ENCODE measurements at regions not wholly inside any gene's neighbourhood (a gene's known extent, or its start where the extent isn't known, plus 50 kb on each side); places are given as distances from the start of the nearest gene placed in this dataset.
"Not testable (repeated sequence)": the region's sequence is repeated elsewhere in the genome, so short reads cannot be mapped to it uniquely, and the experiment has no call there.

- H3K9ac ChIP-seq (ENCODE audit: low read depth, low read length), result no peak overlapping the region
Measured at GRCh38 chr13:88718781-88719180, 1047.6 kb downstream of the SLITRK5 start.

GRCh38 chr13:88726075-88726474 lies 1054.9 kb downstream of the SLITRK5 start:
- Histone ChIP-seq H3K9ac (ENCODE audit: low read depth, low read length) (no peak overlapping the region), H3K36me3 (ENCODE audit: insufficient read depth, low read length) (no peaks in the 10 kb centered on the region), H3K9me3 (ENCODE audit: control insufficient read depth, insufficient read depth, low read length) (peaks cover 3% of the 10 kb centered on the region; the same call in 1 of the 2 replicates), H3K4me1 (ENCODE audit: insufficient read depth, low read length) (no peaks in the 10 kb centered on the region)

More at GRCh38 chr13:88718781-88719180, 1047.6 kb downstream of the SLITRK5 start:
- no peaks in the 10 kb centered on the region for H3K4me1 ChIP-seq (ENCODE audit: insufficient read depth, low read length)
- no peaks in the 10 kb centered on the region for H3K9me3 ChIP-seq (ENCODE audit: control insufficient read depth, insufficient read depth, low read length)
- H3K36me3 ChIP-seq (ENCODE audit: insufficient read depth, low read length), result no peaks in the 10 kb centered on the region

DNA sequence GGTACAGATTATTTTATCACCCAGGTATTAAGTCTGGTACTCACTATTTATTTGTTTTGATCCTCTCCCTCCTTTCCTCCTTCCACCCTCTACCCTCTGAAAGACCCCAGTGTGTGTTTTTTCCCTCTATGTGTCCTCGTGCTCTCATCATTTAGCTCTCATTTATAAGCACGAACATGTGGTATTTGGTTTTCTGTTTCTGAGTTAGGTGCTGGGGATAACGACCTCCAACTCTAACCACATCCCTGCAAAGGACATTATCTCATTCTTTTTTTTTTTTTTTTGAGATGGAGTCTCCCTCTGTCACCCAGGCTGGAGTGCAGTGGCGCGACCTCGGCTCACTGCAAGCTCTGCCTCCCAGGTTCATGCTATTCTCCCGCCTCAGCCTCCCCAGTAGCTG lies 1056.1 kb downstream of the SLITRK5 start:
- H3K4me1 ChIP-seq (ENCODE audit: insufficient read depth, low read length); H3K9ac ChIP-seq (ENCODE audit: low read depth, low read length); H3K9me3 ChIP-seq (ENCODE audit: control insufficient read depth, insufficient read depth, low read length); H3K36me3 ChIP-seq (ENCODE audit: insufficient read depth, low read length): not testable (repeated sequence)

- no peaks in the 10 kb centered on the region for H3K36me3 ChIP-seq (ENCODE audit: insufficient read depth, low read length)
- no peak overlapping the region for H3K9ac ChIP-seq (ENCODE audit: low read depth, low read length)
- H3K4me1 ChIP-seq (ENCODE audit: insufficient read depth, low read length), result no peaks in the 10 kb centered on the region
Measured at GRCh38 chr13:88729605-88730004, 1058.4 kb downstream of the SLITRK5 start.

DNA sequence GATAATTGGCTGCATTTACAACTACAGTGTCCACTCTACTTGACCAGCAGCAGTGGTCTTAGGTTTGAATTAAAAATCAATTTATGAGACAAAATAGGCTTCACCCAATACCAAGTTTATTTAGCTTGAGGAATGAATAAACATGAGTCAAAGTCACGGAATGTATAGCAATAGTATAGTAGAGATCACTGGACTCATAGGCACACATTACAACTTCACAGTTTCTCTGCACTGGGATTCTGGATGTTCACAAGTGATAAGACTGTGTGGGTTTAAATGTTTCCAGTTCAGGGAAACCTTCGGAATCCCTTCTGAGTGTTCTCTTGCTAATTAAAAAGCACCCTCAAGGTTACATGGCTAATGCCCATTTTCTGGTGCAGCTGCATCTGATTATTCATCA lies 1064.9 kb downstream of the SLITRK5 start:
- Histone ChIP-seq H3K4me1 (ENCODE audit: insufficient read depth, low read length) (no peaks in the 10 kb centered on the region), H3K9ac (ENCODE audit: low read depth, low read length) (no peak overlapping the region), H3K36me3 (ENCODE audit: insufficient read depth, low read length) (no peaks in the 10 kb centered on the region), H3K9me3 (ENCODE audit: control insufficient read depth, insufficient read depth, low read length) (no peaks in the 10 kb centered on the region)

More at GRCh38 chr13:88729605-88730004, 1058.4 kb downstream of the SLITRK5 start:
- peaks cover 3% of the 10 kb centered on the region; the same call in 1 of the 2 replicates for H3K9me3 ChIP-seq (ENCODE audit: control insufficient read depth, insufficient read depth, low read length)

DNA sequence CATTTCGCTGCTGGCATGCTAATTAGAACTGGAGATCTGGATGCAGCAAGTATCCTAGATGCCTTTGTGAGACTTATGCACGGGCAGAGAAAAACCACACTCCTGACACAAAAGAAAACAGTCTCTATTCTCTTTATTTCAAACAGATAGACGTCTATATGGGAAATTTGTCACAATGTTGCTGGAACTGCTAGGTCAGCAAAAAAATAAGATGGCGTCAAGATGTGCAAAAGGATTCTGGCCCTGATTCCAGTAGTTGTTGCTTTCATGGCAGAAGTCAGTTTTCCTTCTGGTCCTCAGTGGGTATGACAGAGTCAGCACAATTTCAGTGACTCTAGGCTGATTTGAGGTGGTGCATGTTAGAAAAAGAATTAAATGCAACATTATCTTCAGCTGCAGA lies 1068.0 kb downstream of the SLITRK5 start:
- H3K9me3 ChIP-seq (ENCODE audit: control insufficient read depth, insufficient read depth, low read length), result no peaks in the 10 kb centered on the region
- H3K36me3 ChIP-seq (ENCODE audit: insufficient read depth, low read length), result no peaks in the 10 kb centered on the region
- no peak overlapping the region for H3K9ac ChIP-seq (ENCODE audit: low read depth, low read length)
- no peaks in the 10 kb centered on the region for H3K4me1 ChIP-seq (ENCODE audit: insufficient read depth, low read length)

- Histone ChIP-seq H3K9me3 (ENCODE audit: control insufficient read depth, insufficient read depth, low read length) (no peaks in the 10 kb centered on the region), H3K9ac (ENCODE audit: low read depth, low read length) (no peak overlapping the region), H3K4me1 (ENCODE audit: insufficient read depth, low read length) (no peaks in the 10 kb centered on the region), H3K36me3 (ENCODE audit: insufficient read depth, low read length) (no peaks in the 10 kb centered on the region)
Measured at GRCh38 chr13:88744289-88744688, 1073.1 kb downstream of the SLITRK5 start.

- Histone ChIP-seq H3K9me3 (ENCODE audit: control insufficient read depth, insufficient read depth, low read length) (no peaks in the 10 kb centered on the region), H3K4me1 (ENCODE audit: insufficient read depth, low read length) (no peaks in the 10 kb centered on the region), H3K9ac (ENCODE audit: low read depth, low read length) (no peak overlapping the region), H3K36me3 (ENCODE audit: insufficient read depth, low read length) (no peaks in the 10 kb centered on the region)
Measured at GRCh38 chr13:88745011-88745410, 1073.8 kb downstream of the SLITRK5 start.

- H3K9ac ChIP-seq (ENCODE audit: low read depth, low read length), result no peak overlapping the region
Measured at GRCh38 chr13:88752041-88752440, 1080.9 kb downstream of the SLITRK5 start.

DNA sequence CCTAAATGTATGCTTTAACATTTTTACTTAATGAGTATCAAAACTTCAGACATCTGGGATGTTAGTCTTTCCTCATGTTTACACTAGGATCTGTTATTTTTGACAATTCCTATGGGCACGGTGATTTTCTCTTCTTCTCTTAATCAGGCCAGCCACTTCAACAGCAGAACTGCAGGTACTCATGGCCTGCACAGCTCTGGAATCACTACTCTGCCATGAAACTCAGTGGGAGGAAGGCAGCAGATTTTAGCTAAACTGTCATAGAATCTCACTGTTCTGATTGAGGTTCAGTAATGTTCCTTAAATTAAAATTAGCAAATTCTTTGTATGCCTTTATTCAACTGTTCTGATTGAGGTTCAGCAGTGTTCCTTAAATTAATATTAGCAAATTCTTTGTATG lies 1083.0 kb downstream of the SLITRK5 start:
- H3K9me3 ChIP-seq (ENCODE audit: control insufficient read depth, insufficient read depth, low read length), result no peaks in the 10 kb centered on the region
- H3K4me1 ChIP-seq (ENCODE audit: insufficient read depth, low read length), result no peaks in the 10 kb centered on the region
- H3K36me3 ChIP-seq (ENCODE audit: insufficient read depth, low read length), result no peaks in the 10 kb centered on the region
- H3K9ac ChIP-seq (ENCODE audit: low read depth, low read length), result no peak overlapping the region

More at GRCh38 chr13:88752041-88752440, 1080.9 kb downstream of the SLITRK5 start:
- Histone ChIP-seq H3K36me3 (ENCODE audit: insufficient read depth, low read length) (no peaks in the 10 kb centered on the region), H3K9me3 (ENCODE audit: control insufficient read depth, insufficient read depth, low read length) (no peaks in the 10 kb centered on the region), H3K4me1 (ENCODE audit: insufficient read depth, low read length) (no peaks in the 10 kb centered on the region)

DNA sequence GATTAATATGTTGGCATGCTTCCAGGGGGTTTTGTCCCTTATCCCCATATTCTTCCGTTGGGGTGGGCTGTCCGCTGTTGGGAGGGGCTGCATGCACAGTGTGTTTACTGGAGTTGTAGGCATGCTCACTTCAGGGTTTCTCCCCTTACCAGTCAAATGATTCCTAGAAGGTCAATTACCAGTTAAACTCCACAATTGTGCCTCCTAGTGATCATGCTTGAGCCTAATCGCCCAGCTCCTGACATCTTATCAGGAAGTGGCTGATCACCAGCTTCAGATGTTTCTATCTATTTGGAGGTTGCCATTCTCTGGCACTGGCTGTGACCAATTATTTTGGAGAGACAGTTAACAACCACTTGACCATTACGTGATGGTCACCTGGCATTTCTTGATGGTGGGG lies 1090.0 kb downstream of the SLITRK5 start:
- Histone ChIP-seq H3K9ac (ENCODE audit: low read depth, low read length) (no peak overlapping the region), H3K9me3 (ENCODE audit: control insufficient read depth, insufficient read depth, low read length) (no peaks in the 10 kb centered on the region), H3K36me3 (ENCODE audit: insufficient read depth, low read length) (no peaks in the 10 kb centered on the region), H3K4me1 (ENCODE audit: insufficient read depth, low read length) (peaks cover 6% of the 10 kb centered on the region; the same call in 1 of the 2 replicates)

- Histone ChIP-seq H3K36me3 (ENCODE audit: insufficient read depth, low read length) (no peaks in the 10 kb centered on the region), H3K9ac (ENCODE audit: low read depth, low read length) (no peak overlapping the region), H3K9me3 (ENCODE audit: control insufficient read depth, insufficient read depth, low read length) (no peaks in the 10 kb centered on the region), H3K4me1 (ENCODE audit: insufficient read depth, low read length) (peaks cover 6% of the 10 kb centered on the region; the same call in 1 of the 2 replicates)
Measured at GRCh38 chr13:88764103-88764502, 1092.9 kb downstream of the SLITRK5 start.

DNA sequence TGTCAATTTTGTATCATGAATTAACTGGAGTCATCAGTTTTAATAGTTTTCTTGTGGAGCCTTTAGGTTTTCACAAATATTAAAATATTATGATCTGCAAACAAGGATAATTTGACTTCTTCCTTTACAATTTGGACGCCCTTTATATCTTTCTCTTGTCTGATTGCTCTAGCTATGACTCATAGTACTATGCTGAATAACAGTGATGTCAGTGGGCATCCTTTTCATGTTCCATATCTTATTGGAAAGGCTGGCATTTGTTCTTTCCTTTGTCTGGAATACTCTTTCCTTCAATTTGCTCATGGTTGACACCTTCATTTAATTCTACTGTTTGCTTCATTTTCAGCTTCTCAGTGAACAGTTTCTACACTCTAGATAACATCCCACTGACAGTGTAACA lies 1129.3 kb downstream of the SLITRK5 start:
- Histone ChIP-seq H3K9me3 (ENCODE audit: control insufficient read depth, insufficient read depth, low read length) (no peaks in the 10 kb centered on the region), H3K9ac (ENCODE audit: low read depth, low read length) (no peak overlapping the region), H3K36me3 (ENCODE audit: insufficient read depth, low read length) (no peaks in the 10 kb centered on the region), H3K4me1 (ENCODE audit: insufficient read depth, low read length) (no peaks in the 10 kb centered on the region; the same call in 1 of the 2 replicates)

- H3K36me3 ChIP-seq (ENCODE audit: insufficient read depth, low read length), result no peaks in the 10 kb centered on the region
- H3K9me3 ChIP-seq (ENCODE audit: control insufficient read depth, insufficient read depth, low read length), result no peaks in the 10 kb centered on the region
- no peak overlapping the region for H3K9ac ChIP-seq (ENCODE audit: low read depth, low read length)
- H3K4me1 ChIP-seq (ENCODE audit: insufficient read depth, low read length), result no peaks in the 10 kb centered on the region; the same call in 1 of the 2 replicates
Measured at GRCh38 chr13:88801361-88801760, 1130.2 kb downstream of the SLITRK5 start.

DNA sequence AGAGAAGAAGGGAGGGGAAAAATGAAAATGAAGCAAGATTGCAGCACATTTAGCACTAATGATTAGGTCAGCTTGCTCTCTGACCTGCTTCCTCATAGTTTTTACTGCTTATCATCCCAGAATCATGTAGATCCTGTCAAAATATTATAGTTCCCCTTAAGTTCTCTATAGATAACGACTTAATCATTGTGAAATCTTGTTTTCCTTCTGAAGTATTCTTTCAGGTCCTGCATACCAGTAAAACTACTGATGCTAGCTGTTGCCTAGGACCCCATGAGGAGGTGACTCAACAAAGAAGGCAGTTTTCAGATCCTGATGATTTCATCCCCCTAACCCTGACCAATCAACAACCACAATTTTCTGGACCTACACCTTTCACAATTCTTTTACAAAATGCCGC lies 1131.7 kb downstream of the SLITRK5 start:
- Histone ChIP-seq H3K36me3 (ENCODE audit: insufficient read depth, low read length) (no peaks in the 10 kb centered on the region), H3K9me3 (ENCODE audit: control insufficient read depth, insufficient read depth, low read length) (no peaks in the 10 kb centered on the region), H3K9ac (ENCODE audit: low read depth, low read length) (no peak overlapping the region), H3K4me1 (ENCODE audit: insufficient read depth, low read length) (no peaks in the 10 kb centered on the region; the same call in 1 of the 2 replicates)

- Histone ChIP-seq H3K9ac (ENCODE audit: low read depth, low read length) (no peak overlapping the region), H3K36me3 (ENCODE audit: insufficient read depth, low read length) (no peaks in the 10 kb centered on the region), H3K9me3 (ENCODE audit: control insufficient read depth, insufficient read depth, low read length) (peaks cover 9% of the 10 kb centered on the region; the same call in 1 of the 2 replicates), H3K4me1 (ENCODE audit: insufficient read depth, low read length) (no peaks in the 10 kb centered on the region; the same call in 1 of the 2 replicates)
Measured at GRCh38 chr13:88806438-88806837, 1135.3 kb downstream of the SLITRK5 start.

Measured in ES-I3 (cell line).